ENCODE measurements at regions not wholly inside any gene's neighbourhood (a gene's known extent, or its start where the extent isn't known, plus 50 kb on each side); places are given as distances from the start of the nearest gene placed in this dataset.

- TF ChIP-seq TAF1 (conservative IDR thresholded peaks at IDR 0.05) (no peak), YY1 (IDR thresholded peaks at IDR 0.05) (no peak), RXRA (IDR thresholded peaks at IDR 0.05) (no peak), CTCF (IDR thresholded peaks at IDR 0.05; ENCODE audit: low read depth, low read length, missing input control) (no peak), SP1 (IDR thresholded peaks at IDR 0.05) (no peak), ATF3 (IDR thresholded peaks at IDR 0.05) (no peak), FOXA1 (IDR thresholded peaks at IDR 0.05) (no peak), GABPA (IDR thresholded peaks at IDR 0.05 in 1 of 2, conservative IDR thresholded peaks at IDR 0.05 in 1 of 2) (no peak), RAD21 (IDR thresholded peaks at IDR 0.05) (no peak), HNF4G (IDR thresholded peaks at IDR 0.05) (no peak)
These were observed 175.3 kb downstream of the PLPPR4 start for GRCh38 chr1:99439433-99440075.
